Activated effector memory CD4-positive, alpha-beta T cell treated with Interleukin-2 at 50 U/mL for 16 hours (primary cell): ENCODE measurements at regions not wholly inside any gene's neighbourhood (a gene's known extent, or its start where the extent isn't known, plus 50 kb on each side); places are given as distances from the start of the nearest gene placed in this dataset.
A peak's percentile ranks its signal among the peaks of the same experiment; 100 is the strongest.
"Not testable (repeated sequence)": the region's sequence is repeated elsewhere in the genome, so short reads cannot be mapped to it uniquely, and the experiment has no call there.

Experiments
- DNase-seq: peaks from one replicate; pipeline ENCODE4 v3.0.0-alpha.2; 2020

DNA sequence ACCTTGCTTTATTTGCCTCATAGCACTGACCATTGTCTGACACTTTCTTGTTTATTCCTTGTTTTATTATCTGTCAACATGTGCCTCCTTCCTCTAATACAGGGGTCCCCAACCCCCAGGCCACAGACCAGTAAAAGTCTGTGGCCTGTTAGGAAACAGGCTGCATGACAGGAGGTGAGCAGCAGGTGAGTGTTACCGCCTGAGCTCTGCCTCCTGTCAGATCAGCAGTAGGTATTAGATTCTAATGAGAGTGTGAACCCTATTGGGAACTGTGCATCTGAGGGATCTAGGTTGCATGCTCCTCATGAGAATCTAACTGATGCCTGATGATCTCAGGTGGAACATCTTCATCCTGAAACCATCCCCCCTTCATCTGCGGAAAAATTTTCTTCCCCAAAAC, 228.0 kb downstream of the HINT1 start:
- DNase-seq, result no peak

DNA sequence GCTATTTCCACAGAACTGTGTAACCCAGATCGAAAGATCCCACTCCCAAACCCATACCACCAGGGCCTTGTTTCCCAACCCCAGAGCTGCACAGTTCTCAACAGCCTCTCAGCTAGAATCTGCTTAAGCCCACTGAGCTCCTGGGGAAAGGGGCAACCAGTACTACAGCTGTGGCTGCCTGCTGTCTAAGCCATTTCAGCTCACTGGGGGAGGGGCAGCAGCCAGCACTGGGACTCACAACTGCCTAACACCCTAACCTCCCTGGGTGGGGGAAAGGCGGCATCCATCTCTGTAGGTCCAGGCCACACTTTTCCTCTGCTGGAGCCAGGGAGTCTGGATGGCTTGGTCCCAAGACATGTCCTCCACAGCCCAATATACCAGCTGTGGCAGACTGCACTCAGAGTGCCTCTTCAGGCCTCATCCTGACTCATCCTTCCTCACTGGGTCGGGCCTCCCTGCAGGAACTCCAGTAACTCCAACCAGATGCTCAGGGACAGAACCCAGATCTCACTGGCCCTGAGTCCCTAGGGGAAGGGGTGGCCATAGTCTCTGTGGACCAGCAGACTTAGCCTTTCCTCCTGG, 241.4 kb downstream of the HINT1 start:
- DNase-seq, result no peak

DNA sequence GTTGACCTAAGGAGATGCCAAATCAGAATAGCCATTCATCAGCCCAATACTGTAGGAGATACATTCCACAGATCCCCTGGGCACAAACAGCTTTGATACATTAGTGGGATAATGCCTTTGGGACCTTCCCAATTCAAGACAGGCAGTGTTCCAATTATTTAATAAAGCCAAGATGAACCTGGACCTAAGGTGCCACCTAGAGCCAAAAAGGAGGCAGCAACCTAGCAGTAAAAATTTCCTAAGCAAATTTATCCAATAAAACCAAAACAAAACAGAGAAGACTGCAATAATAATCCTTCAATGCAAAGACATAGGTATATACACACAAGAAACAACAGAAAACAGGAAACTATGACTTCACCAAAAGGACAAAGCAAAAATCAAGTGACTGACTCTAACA, 253.0 kb downstream of the HINT1 start:
- DNase-seq, result no peak

DNA sequence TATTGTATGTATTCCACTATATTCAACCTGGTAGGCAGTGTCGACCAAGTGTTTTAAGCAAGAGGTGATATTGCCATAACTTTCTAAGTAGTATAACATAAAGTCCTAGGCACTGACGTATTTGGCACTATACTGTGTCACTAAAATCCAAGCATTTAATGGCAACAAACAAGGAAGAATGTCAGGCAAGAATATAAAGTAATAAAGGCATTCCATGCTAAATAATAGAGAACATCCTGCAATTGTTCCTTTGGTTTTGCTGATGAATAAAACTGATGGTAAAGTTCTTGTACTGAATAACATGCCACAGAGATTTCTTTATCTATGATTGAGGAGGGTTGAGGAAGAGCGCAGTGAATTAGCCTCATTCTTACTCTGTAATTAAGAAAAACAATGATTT, 256.9 kb downstream of the HINT1 start:
- DNase-seq, result no peak

DNA sequence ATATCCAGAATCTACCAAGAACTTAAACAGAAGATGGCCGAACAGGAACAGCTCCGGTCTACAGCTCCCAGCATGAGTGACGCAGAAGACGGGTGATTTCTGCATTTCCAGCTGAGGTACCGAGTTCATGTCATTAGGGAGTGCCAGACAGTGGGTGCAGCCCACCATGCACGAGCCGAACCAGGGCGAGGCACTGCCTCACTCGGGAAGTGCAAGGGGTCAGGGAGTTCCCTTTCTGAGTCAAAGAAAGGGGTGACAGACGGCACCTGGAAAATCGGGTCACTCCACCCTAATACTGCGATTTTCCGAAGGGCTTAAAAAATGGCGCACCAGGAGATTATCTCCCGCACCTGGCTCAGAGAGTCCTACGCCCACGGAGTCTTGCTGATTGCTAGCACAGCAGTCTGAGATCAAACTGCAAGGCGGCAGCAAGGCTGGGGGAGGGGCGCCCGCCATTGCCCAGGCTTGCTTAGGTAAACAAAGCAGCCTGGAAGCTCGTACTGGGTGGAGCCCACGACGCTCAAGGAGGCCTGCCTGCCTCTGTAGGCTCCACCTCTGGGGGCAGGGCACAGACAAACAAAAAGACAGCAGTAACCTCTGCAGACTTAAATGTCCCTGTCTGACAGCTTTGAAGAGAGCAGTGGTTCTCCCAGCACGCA, 267.4 kb downstream of the HINT1 start:
- not testable (repeated sequence) for DNase-seq

DNA sequence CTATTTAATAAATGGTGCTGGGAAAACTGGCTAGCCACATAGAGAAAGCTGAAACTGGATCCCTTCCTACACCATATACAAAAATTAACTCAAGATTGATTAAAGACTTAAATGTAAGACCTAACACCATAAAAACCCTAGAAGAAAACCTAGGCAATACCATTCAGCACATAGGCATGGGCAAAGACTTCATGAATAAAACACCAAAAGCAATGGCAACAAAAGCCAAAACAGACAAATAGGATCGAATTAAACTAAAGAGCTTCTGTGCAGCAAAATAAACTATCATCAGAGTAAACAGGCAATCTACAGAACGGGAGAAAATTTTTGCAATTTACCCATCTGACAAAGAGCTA, 267.9 kb downstream of the HINT1 start:
- not testable (repeated sequence) for DNase-seq

DNA sequence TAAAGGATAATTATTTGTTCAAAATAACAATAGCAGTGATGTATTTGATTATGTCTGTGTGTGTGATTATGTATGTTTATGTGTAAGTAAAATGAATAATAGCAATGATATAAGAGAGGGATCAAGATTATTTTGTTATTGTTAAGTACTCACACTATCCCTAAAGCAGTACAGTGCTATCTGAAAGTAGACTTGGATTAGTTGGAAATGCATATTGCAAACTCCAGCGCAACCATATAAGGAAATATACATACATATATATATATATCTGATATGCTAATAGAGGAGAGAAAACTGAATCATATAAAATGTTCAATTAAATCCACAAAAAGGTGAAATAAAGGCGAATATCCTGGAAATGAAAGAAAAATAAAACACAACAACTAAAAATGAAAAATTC, 268.4 kb downstream of the HINT1 start:
- no peak for DNase-seq

DNA sequence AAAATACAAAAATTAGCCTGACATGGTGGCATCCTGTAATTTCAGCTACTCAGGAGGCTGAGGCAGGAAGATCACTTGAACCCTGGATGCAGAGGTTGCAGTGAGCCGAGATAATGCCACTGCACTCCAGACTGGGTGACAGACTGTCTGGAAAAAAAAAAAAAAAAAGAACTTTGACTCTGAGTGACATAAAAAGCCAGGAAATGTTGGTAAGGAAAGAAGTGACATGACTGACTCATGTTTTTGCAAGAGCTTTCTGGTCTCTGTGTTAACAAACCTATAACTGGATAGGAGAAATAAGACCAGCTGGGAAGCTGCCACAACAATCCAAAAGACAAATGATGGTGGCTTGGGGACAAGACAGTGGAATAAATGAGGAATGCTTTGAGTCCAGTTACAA, 272.1 kb downstream of the HINT1 start:
- no peak for DNase-seq

DNA sequence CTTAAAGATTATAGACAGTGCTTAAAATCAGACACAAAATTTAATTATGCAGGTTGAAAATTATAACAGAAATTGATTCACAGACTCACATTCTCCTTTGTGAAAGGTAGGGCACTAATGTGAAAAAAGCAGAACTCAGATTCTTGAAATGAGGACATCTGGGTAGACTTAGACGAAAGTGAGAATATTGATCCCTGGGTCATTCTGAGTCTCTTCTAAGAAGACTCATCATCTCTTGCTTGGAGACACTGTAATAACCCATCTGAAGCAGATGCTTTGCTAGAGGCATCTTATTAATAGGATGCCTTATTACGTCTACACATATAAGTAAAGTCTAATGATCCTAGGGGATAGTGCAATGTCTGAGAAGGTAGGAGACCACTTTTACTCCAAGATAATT, 274.4 kb downstream of the HINT1 start:
- DNase-seq, result no peak

DNA sequence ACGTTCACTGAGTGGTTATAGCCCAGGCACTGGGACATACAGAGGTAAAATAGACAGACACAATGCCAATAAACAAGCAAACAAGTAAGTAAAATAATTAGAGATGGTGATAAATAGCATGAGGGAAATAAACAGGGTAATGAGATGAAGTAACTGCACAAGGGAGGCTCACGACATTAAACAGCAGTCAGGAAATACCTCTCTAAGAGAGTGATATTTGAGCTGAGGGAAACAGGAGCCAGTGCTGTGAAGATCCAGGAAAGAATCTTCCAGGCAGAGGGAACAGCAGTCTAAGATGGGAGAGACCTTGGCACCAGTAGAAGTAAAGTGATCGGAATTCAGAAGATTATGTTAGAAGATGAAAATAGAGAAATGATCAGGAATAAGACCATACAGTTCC, 279.4 kb downstream of the HINT1 start:
- DNase-seq, result no peak

DNA sequence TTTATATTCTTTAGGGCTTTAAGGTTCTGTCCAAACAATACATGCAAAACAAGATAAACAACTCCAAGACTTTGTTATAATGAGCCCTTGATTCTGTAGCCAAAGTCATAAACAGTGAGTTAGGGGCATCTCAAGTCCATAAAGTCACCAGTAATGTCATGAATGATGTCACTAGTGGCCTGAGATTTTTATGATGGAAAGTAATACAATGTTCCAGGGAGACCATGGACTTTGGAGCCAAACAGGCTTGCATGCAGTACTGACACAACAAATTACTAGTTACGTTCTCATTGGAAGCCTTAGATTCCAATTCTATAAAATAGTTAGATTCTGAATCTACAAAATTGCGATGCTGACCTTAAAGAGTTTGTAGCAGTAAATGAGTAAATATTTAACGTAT, 280.0 kb downstream of the HINT1 start:
- DNase-seq, result no peak

DNA sequence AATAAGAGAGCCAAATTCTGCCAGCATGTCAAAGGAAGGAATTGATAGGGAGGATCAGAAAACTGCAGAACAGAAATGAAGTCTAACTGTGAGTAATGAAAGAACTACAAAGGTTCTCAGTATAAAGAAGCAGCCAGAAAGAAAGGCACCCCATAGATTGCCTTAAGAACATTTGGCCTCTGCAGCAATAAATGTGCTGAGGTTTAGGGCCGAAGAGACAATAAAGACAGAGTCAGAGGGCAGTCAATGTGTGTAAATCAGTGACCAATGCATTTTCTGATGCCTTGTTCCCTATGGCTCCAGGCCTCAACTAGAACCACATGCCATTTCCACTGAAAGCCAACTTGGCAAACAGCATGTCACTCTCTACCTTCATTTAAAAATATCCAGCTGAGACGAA, 281.0 kb downstream of the HINT1 start:
- no peak for DNase-seq

DNA sequence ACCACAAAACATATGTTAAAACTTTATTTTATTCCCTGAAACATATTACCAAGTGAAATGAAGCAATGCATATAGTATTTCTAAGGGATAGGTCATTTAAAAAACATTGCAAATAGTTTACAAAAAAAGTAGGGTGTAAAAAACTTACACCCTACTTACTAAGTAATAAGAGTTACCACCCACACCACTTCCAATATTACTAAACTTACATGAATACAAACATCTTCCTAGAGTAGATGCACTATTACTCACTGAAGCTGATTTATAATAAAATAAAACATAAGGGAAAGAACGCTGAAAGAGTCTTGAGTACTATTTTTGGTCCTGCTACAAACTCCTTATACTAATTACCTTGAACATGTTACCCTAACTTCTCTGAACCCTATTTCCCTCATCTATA, 289.4 kb downstream of the HINT1 start:
- DNase-seq, result no peak

DNA sequence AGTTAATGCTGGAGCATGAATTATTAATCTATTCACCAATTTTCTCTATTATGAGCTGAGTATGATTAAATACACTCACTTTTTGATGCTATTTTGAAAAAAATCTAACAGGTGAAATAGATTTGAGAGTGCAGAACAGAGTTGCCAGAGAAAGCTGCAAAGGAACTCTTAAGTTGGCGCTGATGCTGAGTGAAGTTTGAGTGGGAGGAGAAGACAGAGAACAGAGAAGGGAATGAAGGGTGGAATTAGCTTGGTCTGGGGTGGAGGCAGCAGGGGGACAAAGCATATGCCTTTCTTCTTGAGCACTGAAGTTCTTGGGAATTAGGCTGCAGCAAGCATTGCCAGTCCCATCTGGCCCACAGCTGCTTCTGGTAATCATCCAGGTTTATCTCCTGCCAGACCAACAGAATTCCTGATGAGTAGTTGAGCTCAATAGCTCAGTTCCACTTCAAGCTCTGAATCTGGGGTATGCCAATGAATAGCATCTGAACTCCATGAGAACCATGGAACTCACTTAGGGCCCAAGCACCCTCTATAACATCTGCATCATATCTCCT, 290.1 kb downstream of the HINT1 start:
- DNase-seq, result no peak

DNA sequence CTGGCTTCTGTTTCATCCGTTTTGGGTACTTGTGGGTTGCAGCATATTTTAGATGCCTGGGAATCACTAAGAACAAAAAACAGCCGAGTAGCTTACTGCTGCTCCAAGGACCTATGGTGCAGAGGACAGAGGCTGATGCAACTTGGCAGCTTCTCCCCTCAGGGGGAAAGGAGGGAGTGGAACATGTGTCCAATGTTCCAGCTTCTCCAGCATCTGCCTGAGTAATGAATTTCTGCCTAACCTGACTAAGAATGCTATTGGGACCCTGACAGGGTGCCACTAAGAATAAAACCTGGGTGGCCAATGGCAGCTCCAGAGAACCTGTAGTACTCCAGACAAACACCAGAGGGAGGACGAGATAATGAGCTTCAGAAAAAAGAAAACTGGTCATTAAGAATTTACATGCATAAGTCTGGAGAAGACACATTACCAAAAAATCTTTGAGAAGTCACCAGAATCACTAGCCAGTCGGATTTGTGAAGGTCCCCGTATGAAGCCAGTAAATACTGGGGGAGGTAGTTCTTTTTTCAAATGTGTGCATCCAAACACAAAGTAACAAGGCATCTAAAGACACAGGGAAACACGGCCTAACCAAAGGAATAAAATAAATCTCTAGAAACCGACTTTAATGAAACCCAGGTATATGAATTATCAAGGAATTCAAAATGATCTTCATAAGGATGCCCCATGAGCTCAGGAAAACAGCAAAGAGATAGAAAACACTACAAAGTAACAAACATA, 293.5 kb downstream of the HINT1 start:
- DNase-seq, result peak; percentile 3

DNA sequence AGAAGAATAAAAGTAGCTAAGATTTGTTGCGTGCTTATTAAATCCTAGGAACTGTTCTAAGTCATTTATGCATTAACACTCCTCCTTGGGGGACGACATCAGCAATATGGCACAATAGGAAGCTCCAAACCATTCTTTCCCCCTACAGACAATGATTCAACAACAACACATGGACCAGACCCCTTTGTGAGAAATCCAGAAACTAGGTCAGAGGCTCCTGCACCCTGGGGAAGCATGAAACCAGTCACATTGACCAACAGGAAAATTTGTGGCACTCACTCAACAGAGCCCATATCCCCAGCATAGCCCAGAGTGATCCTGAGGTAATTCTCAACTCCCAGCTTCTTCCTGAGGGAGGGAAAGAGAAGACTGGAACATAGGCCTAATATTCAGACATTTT, 294.4 kb downstream of the HINT1 start:
- no peak for DNase-seq

DNA sequence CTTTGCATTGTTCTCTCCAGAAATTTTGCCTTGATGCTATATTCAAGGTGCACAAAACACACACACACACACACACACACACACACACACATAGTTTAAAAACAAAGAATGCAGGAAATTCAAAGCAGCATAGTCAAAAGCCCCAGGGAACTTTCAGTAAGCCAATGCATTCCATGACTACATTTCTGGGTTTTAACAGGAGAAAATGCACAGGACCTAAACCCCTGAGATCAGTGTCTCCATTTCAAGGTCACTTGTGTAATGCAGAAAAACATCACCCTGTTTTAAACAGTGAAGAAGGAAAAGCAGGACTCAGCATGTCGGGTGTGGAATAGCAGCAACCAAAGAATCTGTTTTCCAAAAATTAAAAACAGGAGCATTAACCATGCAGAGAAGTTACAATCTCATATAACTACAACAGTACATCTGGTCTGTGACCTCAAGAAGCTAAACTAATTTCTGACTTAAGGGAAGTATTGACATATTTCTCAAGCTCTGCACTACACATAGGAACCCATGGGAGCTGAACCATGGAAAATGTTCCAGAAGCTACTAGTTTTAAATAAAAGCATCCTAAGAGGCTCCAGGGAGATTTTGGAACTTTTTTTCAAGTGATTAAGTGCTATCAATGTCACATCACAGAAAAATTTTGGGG, 296.7 kb downstream of the HINT1 start:
- DNase-seq, result no peak

DNA sequence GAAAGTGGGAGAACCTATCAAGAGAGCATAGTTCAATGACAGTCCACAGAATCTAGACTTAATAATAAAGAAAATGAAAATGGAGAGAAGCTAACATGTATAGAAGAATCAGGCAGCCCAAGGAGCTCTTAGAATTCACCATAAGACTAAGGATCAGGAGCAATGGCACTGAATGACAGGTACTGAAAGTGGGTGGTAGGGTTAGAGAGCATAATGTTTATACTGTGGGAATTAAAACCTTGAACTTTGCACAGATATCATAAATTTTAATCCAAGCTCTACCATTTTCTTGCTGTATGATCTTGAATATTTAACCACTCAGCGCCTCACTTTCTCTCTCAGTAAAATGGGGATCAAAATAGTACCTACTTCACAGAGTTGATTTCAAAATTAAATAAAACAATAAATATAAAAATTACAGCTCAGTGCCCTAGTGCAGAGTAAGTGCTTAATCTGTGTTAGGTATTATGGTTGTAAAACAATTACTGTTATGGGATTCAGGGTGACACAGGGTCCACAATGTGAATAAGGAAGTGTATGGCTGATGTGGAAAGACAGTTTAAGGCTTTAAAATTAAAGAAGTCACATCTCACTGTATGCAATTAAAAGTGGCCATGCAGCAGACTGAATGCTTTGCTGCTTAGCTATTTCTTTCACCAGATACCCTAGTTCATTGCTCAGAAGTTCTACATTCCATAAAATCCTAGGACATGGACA, 319.8 kb downstream of the HINT1 start:
- DNase-seq, result no peak

DNA sequence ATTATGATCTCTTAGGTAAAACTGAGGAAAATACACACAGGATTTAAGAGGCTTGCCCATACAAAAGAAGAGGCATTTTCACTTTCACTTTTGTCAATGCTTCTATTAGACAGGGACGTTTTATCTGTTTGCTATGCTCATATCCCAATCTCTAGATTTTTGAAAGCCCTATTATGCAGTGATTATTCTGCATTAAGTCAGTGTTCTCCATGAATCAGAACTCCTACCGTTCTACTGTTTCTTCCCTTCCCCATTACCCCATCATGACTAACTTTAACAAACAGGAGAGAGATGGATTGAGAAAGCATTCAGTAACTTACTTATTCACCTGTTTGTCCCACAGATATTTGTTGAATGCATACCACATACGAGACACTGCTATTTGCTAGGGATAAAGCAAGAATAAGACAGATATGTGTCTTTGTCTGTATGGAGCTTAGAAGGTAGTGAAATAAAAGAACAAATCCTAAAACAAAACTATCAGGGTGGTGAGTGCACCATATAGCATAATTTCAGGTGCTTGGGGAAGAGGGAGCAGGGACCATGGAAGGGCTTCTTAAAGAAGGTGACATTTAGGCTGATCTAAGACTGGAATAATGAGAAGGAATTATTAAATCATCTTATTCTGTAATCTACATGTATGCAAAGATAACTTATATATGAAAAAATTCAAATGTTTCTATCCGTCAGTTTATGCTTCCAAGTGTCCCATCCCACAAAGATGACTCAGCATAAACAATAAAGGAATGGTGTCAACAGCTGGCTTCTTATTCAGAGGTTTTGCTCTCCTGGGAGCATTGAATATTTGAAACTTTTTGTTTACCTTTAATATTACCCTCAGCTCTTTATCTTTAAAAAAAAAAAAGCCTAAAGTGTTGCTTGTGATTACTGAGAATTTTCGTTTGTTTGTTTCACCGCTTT, 328.1 kb downstream of the HINT1 start:
- no peak for DNase-seq

DNA sequence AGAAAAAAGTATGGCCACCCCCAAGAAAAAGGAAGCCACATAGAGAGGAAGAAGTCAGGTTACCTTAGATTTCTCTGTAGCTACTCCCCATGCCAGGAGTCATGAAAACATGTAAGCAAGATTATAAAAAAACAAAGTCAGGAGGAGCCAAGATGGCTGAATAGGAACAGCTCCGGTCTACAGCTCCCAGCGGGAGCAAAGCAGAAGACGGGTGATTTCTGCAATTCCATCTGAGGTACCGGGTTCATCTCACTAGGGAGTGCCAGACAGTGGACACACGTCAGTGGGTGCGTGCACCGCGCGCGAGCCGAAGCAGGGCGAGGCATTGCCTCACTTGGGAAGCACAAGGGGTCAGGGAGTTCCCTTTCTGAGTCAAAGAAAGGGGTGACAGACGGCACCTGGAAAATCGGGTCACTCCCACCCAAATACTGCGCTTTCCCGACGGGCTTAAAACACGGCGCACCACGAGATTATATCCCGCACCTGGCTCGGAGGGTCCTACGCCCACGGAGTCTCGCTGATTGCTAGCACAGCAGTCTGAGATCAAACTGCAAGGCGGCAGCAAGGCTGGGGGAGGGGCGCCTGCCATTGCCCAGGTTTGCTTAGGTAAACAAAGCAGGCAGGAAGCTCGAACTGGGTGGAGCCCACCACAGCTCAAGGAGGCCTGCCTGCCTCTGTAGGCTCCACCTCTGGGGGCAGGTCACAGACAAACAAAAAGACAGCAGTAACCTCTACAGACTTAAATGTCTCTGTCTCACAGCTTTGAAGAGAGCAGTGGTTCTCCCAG, 347.3 kb downstream of the HINT1 start:
- DNase-seq, result not testable (repeated sequence)

DNA sequence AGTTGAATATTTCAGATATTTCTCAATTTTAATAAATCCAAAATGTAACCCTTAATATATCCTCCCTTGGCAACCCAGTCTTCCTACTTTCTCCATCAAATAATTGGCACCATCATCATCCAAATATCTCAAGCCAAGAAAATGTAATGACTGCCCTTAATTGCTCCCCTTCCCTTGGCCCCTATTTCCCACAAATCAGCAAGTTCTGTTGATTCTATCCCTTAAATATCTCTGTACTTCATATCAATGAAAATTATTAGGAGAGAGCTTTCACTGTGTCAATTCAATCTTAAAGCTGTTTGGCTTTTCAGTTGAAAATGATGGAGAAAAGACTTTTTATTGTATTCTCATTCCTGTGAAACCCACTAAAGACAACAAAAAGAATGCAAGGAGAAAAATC, 349.8 kb downstream of the HINT1 start:
- no peak for DNase-seq
